A673 (cell line): ENCODE measurements at regions not wholly inside any gene's neighbourhood (a gene's known extent, or its start where the extent isn't known, plus 50 kb on each side); places are given as distances from the start of the nearest gene placed in this dataset.
A peak's percentile ranks its signal among the peaks of the same experiment; 100 is the strongest.

Experiments used
- BruUV-seq: library from RNA; stranded (reverse); fragments of 400-500 nt; replicated peaks from 2 replicates; lab custom pipeline; 2021; lab: Mats Ljungman, UMichigan
- CTCF ChIA-PET: fragments of 300-600 bp; sonication (Branson Sonifier 250); formaldehyde crosslinking; loops from one replicate; lab custom pipeline; 2022; ENCODE audit warnings: antibody characterized with exemption; lab: Charles Lee
- POLR2A ChIA-PET: fragments of 300-600 bp; sonication (Branson Sonifier 250); formaldehyde crosslinking; loops from one replicate; lab custom pipeline; 2022; ENCODE audit warnings: antibody characterized with exemption; ENCODE audit not compliant: low non-redundant PET; lab: Charles Lee
- DNase-seq: peaks from one replicate; pipeline ENCODE4 v3.0.0-alpha.2; 2015; ENCODE audit warnings: low spot score
- H3K27ac ChIP-seq: fragments of 200-600 bp; sonication (generic); 2 replicates; pipeline ENCODE4 v1.5.1; 2016; ENCODE audit warnings: mixed run types, low read depth, mild to moderate bottlenecking, mixed read lengths, antibody characterized with exemption, low read length; ENCODE audit not compliant: poor library complexity, severe bottlenecking
- H3K27me3 ChIP-seq: fragments of 200-600 bp; sonication (generic); replicated peaks from 2 replicates; pipeline ENCODE4 v1.6.1; 2017; ENCODE audit warnings: mixed run types, low read depth, mild to moderate bottlenecking, mixed read lengths, antibody characterized with exemption, low read length; ENCODE audit not compliant: insufficient read depth, poor library complexity
- H3K36me3 ChIP-seq: fragments of 200-600 bp; sonication (generic); 2 replicates; pipeline ENCODE4 v1.6.1; 2016; ENCODE audit warnings: mixed run types, mild to moderate bottlenecking, mixed read lengths, antibody characterized with exemption, low read length; ENCODE audit not compliant: insufficient read depth, poor library complexity, severe bottlenecking
- H3K4me1 ChIP-seq: fragments of 200-600 bp; sonication (generic); 2 replicates; pipeline ENCODE4 v1.6.1; 2017; ENCODE audit warnings: mixed run types, mild to moderate bottlenecking, mixed read lengths, antibody characterized with exemption, low read length; ENCODE audit not compliant: insufficient read depth, poor library complexity, severe bottlenecking
- H3K4me3 ChIP-seq: fragments of 200-600 bp; sonication (generic); 2 replicates; pipeline ENCODE4 v1.5.1; 2016; ENCODE audit warnings: low read depth, mixed run types, mild to moderate bottlenecking, mixed read lengths, low read length; ENCODE audit not compliant: poor library complexity, severe bottlenecking
- H3K9me3 ChIP-seq: fragments of 200-600 bp; sonication (generic); 2 replicates; pipeline ENCODE4 v1.6.1; 2016; ENCODE audit warnings: mixed run types, low read depth, mild to moderate bottlenecking, mixed read lengths, antibody characterized with exemption, low read length; ENCODE audit not compliant: poor library complexity, severe bottlenecking
- EZH2 ChIP-seq: fragments of 200-600 bp; sonication (generic); IDR thresholded peaks from 2 replicates; pipeline ENCODE4 v1.6.1; 2017; ENCODE audit warnings: borderline replicate concordance, low read depth, mild to moderate bottlenecking, mixed read lengths, antibody characterized with exemption, low read length; ENCODE audit not compliant: poor library complexity, severe bottlenecking
- intact Hi-C: fragments of 100-400 bp; cut with micrococcal nuclease; formaldehyde crosslinking; loops from one replicate; pipeline ENCODE4 v1.10.0; 2022; ENCODE audit not compliant: unreplicated experiment
- TF ChIP-seq, protein P1 (sequence below): fragments of 300-800, 200-600 bp; sonication (generic); conservative IDR thresholded peaks from 2 replicates; pipeline ENCODE4 v1.5.1; 2017; ENCODE audit warnings: low read depth, mild to moderate bottlenecking, antibody characterized with exemption, low read length, moderate library complexity, mixed read lengths

DNA sequence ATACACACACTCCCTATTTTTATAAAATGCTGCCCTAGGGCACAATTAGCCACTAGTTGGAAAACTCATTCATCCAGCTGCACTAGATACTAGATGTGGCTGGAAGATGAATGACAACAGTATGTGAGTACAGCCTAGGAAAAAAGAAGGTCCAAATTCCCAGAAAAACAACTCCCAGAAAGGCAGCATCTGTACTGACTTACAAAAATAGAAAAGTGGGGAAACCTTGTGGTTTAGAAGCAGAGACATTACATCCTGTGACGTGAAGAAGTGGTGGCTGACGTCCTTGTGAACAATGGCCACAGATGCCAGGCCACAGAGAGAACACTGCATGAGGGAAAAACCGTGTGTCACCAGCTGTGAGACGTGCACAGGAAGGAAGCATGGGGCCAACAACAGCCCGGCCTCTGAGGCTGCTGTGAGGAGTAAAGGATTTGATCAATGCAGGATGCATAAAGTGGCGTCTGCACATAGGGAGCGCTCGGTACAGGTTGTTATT lies 81.2 kb downstream of the SPRY1 start:
- TF ChIP-seq, protein P1, sequence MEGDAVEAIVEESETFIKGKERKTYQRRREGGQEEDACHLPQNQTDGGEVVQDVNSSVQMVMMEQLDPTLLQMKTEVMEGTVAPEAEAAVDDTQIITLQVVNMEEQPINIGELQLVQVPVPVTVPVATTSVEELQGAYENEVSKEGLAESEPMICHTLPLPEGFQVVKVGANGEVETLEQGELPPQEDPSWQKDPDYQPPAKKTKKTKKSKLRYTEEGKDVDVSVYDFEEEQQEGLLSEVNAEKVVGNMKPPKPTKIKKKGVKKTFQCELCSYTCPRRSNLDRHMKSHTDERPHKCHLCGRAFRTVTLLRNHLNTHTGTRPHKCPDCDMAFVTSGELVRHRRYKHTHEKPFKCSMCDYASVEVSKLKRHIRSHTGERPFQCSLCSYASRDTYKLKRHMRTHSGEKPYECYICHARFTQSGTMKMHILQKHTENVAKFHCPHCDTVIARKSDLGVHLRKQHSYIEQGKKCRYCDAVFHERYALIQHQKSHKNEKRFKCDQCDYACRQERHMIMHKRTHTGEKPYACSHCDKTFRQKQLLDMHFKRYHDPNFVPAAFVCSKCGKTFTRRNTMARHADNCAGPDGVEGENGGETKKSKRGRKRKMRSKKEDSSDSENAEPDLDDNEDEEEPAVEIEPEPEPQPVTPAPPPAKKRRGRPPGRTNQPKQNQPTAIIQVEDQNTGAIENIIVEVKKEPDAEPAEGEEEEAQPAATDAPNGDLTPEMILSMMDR, result no peak
- TF ChIP-seq EZH2, result no peak
- Histone ChIP-seq H3K36me3 (no peaks in the 10 kb centered on the region), H3K9me3 (no peaks in the 10 kb centered on the region), H3K4me3 (no peak overlapping the region), H3K27me3 (no peaks in the 10 kb centered on the region), H3K4me1 (peaks cover 6% of the 10 kb centered on the region), H3K27ac (no peak overlapping the region)
- intact Hi-C loops, result no loop called here
- POLR2A ChIA-PET, result no interaction called here
- DNase-seq, result peak; percentile 12
- CTCF ChIA-PET, result no interaction called here
- no TSS peak for BruUV-seq

DNA sequence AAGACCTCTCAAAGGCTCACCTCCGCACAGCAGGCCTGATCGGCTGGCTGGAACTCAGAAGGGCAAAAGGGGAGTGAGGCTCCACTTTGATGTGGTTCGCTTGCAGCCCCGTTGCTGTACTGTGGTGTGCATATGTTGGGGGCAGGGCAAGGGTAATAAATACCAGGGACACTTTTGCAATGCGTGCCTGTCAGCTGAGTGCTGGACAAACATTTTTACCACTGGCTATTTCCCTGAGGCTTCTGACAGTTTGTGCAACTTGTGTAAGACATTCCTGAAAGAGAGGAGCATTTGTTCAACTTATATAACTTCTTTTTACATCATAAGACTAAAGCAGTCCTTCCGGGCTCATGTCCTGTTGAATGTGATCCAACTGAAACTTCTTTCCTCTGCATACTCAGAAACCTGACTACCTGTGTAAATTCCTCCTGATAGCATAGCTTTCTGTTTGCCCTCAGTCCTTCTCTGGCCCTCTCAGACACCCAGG lies 82.3 kb downstream of the SPRY1 start:
- H3K4me3 ChIP-seq, result no peak overlapping the region
- peaks cover 6% of the 10 kb centered on the region for H3K4me1 ChIP-seq
- no peaks in the 10 kb centered on the region for H3K27me3 ChIP-seq
- CTCF ChIA-PET, result no interaction called here
- POLR2A ChIA-PET, result interaction anchor here (0.7 kb wide), 1 partner anchor 23 kb away, joined by 4 read pairs; no protein-coding TSS in a partner anchor
- intact Hi-C loops, result no loop called here
- no peaks in the 10 kb centered on the region for H3K9me3 ChIP-seq
- no TSS peak for BruUV-seq
- H3K27ac ChIP-seq, result no peak overlapping the region
- H3K36me3 ChIP-seq, result no peaks in the 10 kb centered on the region
- no peak for DNase-seq
- TF ChIP-seq, protein P1, result no peak
- no peak for TF ChIP-seq EZH2

DNA sequence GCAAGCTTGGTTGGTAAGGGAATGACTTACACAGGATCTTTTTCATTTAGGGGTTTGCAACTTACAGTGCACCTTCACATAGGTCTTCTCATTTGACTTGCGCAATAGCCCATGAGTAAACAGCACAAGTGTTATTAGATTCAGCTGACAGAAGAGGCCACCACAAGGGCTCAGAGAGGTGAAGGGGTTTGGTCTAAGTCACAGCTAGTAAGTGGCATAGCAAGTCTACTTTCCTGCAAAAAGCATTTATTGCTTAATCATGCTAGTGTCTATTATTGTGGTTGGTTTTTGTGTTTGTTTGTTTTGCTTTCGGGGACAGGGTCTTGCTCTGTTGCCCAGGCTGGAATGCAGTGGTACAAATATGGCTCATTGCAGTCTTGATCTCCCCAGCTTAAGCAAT lies 83.3 kb downstream of the SPRY1 start:
- BruUV-seq, result no TSS peak
- H3K27ac ChIP-seq, result no peak overlapping the region
- POLR2A ChIA-PET, result no interaction called here

More for the DNA sequence above, 83.3 kb downstream of the SPRY1 start:
- intact Hi-C loops, result no loop called here
- no peak for TF ChIP-seq EZH2
- TF ChIP-seq, protein P1, result no peak
- Histone ChIP-seq H3K27me3 (no peaks in the 10 kb centered on the region), H3K9me3 (no peaks in the 10 kb centered on the region), H3K36me3 (no peaks in the 10 kb centered on the region), H3K4me1 (peaks cover 13% of the 10 kb centered on the region), H3K4me3 (no peak overlapping the region)
- DNase-seq, result peak; percentile 13
- CTCF ChIA-PET, result no interaction called here
